Hippocampal formation (tissue), 2 donors: ENCODE measurements at regions not wholly inside any gene's neighbourhood (a gene's known extent, or its start where the extent isn't known, plus 50 kb on each side); places are given as distances from the start of the nearest gene placed in this dataset.
"Not testable (repeated sequence)": the region's sequence is repeated elsewhere in the genome, so short reads cannot be mapped to it uniquely, and the experiment has no call there.

Experiments
- DNase-seq, 2 donors: peaks; one replicate each; lab custom pipeline; 2025; lab: John Stamatoyannopoulos, UW

DNA sequence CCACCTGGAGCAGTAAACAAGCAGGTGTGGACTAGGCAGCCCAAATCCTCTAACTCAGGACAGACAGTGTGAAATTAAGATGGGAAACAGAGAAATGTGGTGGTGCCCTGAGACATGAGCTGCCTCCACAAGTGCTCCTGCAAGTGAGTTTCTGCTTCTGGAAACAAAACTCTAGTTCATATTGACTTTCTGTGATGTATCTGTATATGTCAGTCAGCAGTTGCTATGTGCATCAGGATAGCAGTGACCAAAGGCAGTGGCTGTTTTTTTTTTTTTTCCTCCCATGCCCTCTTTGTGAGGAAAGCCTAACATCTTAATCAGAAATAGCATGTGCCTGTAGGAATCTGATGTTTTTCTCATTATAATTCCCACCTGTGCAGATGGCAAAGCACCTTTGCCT lies 318.4 kb upstream of the SEMA6A start:
- no peak for DNase-seq

DNA sequence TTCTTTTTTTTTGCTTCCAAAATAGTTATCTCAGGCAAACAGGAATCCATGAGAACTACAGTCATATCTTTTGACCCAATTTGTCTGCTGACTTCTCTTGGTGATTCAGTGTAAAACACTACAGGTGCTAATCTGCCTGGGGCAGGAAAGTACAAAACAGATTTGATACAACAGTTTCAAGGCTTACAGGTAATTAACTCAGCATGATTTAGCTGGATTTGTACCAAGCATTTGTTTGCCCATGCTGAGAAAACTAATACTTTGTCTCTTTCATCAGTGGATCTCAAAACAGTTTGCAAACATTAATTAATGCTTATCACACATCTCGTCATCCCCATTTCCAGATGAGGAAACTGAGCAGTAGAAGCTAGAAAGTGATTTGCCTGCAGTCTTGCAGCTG lies 312.5 kb upstream of the SEMA6A start:
- no peak for DNase-seq

DNA sequence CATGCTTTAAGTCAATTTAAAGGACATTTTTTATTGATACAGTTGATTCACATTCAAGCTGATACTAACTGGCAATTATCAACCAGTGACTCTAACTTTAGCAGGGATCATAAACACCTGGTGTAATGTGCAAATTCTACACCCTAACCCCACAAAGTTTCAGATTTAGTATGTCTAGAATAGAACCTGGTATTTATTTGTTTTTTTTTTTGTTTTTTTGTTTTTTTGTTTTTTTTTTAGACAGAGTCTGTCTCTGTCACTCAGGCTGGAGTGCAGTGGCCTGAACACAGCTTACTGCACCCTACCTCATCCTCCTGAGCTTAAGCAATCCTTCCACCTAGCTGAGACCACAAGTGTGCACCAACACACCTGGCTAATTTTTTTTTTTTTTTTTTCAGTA lies 311.2 kb upstream of the SEMA6A start:
- DNase-seq: no peak

DNA sequence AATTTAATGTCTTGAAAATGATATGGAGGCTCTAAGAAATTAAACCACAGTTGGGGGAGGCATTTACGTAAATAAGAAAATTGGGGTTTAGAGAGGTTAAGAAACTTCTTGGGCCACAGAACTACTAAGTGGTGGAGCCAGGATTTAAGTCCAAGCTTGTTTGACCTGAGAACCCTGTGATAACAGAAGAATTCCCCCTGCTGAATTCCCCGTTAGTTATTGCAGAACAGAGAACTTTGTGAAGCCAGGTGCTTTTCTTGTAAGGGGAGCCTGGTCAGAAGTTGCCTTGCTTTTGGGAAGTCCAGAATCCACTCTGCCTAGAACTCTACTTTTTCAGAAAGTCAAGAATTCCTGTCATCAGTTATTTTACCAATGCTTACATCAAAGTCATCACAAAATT lies 309.3 kb upstream of the SEMA6A start:
- no peak for DNase-seq

DNA sequence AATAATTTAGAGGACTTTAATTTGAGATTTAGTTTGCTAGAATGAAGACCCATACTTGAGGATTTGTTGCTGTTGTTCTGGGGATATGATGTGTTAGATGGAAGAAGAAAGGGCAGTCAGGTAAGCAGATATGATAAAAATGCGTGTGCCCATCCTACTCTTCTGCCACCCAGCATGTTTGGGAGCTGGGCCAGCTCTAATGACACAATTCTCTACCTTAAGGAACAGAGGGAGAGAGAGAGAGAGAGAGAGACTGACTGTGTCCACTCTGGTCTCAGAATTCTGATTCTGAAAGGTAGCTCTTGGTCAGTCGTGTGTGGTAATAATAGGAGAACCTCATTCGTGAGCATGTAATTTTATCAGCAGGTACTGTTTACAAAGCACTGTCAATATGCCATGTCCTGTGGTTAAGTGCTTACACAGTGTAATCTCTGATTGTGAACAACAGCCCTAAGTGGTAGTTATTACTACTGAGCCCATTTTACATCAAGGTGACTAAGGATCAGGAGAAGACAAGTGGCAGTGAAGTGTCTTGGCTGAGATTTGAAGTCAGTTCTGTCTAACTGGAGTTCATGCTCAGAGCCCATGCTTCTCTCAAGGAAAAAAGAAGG lies 307.4 kb upstream of the SEMA6A start:
- DNase-seq: no peak

GRCh38 chr5:116880601-116881000 lies 306.0 kb upstream of the SEMA6A start:
- no peak for DNase-seq

GRCh38 chr5:116880150-116880549 lies 305.5 kb upstream of the SEMA6A start:
- no peak for DNase-seq

GRCh38 chr5:116876240-116876840 lies 301.7 kb upstream of the SEMA6A start:
- DNase-seq: no peak

GRCh38 chr5:116872986-116873385 lies 298.4 kb upstream of the SEMA6A start:
- no peak for DNase-seq

DNA sequence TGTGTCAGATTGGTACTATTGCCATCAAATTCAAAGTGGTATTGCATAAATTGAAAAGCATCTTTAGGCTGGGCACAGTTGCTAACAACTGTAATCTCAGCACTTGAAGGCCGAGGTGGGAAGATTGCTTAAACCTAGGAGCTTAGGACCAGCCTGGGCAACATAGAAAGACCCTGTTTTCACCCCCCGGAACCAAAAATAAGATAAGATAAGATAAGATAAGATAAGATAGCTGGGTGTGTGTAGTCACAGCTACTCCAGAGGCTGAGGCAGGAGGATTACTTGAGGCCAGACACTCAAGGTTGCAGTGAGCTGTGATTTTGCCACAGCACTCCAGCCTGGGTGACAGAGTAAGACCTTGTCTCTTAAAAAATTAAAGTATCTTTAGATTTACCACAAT lies 297.9 kb upstream of the SEMA6A start:
- DNase-seq: no peak

DNA sequence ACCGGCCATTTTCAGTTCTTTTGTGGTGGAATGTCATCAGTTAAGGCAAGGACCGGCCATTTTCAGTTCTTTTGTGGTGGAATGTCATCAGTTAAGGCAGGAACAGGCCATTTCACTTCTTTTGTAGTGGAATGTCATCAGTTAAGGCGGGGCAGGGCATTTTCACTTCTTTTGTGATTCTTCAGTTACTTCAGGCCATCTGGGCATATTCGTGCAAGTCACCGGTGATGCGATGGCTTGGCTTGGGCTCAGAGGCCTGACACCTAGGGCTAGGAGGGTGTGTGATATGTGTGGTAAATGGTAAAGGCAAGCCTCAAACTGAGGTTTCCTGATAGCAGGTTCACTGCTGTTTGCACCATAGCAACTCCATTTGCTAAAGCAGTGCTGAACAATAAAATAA lies 293.2 kb upstream of the SEMA6A start:
- DNase-seq: not testable (repeated sequence)

GRCh38 chr5:116865651-116866050 lies 291.0 kb upstream of the SEMA6A start:
- DNase-seq: no peak

DNA sequence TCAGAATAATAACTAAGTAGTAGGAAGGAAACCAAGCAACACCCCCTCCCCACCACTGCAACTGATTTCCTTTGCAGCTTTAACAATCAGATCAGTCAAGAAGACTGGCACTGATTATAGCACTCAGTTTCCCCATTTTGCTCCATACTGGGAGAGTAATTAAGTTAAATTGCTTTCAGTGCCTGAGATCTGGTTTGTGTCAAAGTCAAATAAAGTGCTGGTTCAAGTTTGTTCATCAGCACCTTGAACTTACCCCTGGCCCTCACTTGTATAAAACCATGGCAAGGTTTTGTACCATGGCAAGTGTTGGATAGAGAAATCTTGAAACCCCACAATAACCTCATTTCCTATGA lies 290.2 kb upstream of the SEMA6A start:
- no peak for DNase-seq

- peak; percentile 3 to 27 for DNase-seq
Observed at GRCh38 chr5:116864157-116864837, 289.7 kb upstream of the SEMA6A start.

DNA sequence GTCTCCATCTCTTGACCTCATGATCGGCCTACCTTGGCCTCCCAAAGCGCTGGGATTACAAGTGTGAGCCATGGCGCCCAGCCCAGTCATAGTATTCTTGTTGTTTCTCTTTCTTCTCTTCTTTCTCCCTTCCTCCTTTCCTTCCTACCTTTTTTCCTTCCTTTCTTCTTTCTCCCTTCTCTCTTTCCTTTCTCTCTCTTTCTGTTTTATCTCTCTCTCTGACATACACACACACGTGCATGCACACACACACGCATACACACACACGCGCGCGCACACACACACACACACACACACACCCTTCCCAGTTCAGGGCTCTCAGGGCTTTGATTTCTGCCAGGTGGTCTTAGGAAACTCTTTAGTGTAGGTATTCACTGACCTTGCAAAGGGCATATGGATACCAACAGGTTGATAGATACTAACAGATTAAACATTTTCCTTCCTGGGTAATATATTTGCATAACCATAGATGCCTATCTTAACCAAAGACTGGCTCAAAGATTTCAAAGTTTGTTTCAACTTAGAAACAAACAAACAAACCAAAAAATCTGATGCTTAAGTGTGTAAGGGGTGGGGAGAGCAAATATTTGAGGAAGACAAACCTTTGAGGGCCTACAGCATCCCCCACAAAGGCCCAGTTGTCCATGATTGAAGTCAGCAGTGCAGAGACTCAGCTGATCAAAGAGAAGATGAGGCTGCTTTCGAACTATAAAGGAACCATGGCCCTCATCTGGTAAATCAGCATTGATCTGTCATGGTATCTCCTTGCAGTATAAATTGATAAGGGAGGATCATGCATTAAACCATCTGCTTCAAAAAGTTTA lies 288.2 kb upstream of the SEMA6A start:
- DNase-seq: no peak

GRCh38 chr5:116861666-116862065 lies 287.0 kb upstream of the SEMA6A start:
- no peak for DNase-seq

- no peak for DNase-seq
Observed at GRCh38 chr5:116861097-116861496, 286.5 kb upstream of the SEMA6A start.

DNA sequence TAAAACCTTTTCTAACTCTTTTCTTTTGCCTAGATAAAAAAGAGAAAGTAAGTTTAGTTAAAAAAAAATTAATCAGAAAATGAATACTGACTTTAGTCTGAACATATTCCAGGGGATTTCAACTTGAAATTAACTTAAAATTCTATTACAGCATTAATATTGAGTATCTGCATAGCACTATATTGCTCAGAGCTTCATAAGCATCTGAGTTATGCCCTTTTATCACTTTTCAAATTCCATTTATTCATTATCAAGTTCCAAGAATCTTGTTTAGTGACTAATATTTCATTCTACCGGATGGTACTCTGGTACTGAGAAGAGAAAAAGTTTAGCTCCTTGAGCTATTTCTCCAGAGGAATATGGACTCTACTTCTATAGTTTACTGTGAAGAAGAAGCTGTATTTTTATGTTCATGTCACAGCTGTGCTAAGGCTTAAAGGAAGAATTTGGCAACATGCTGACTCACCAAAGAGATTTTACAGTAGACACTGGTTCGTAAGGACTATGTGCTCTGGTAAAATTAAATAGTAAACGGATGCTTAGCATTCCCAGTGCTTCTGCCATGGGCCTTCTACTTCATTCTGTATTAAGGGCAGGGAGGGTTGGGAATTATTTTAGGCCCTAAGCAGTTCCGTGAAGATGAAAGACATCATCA lies 285.2 kb upstream of the SEMA6A start:
- no peak for DNase-seq

DNA sequence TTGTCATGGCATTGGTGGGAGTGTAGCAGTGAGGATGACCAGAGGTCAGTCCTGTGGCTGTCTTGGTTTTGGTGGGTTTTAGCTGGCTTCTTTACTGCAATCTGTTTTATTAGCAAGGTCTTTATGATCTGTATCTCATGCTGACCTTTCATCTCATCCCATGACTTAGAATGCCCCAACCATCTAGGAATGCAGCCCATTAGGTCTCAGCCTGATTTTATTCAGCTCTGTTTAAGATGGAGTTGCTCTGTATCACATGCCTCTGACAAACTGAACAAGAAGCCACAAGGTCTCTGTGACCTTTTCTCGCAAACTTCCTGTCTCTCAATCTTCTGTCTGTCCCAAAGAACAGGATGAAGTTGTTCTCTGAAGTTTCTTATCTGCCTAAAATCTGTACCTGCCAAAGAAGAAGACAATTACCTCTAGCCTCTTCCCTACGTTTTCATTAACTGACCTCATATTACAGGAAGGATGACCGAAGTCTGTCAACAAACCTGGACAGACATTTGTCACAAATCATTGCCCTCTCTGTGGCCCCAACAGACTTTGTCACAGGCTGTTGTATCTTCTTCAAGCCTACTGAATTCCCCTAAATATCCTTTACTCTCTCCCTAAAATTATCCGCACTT lies 284.2 kb upstream of the SEMA6A start:
- DNase-seq: no peak

GRCh38 chr5:116858020-116858419 lies 283.4 kb upstream of the SEMA6A start:
- DNase-seq: not testable (repeated sequence)

DNA sequence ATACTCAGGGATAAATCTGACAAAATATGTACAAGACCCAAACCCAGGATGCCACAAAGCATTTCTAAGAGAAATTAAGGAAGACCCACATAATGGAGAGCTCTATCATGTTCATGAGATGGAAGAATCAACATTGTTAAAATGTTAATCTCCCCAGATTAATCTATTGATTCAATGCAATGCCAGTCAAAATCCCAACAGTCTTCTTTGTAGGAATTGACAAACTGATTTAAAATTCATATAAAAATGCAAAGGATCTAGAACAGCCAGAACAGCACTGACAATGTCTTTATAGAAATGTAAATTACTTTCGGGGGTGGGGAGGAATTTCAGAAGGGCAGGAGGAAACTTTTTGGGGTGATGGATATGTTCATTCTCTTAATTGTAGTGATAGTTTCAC lies 281.6 kb upstream of the SEMA6A start:
- no peak for DNase-seq

DNA sequence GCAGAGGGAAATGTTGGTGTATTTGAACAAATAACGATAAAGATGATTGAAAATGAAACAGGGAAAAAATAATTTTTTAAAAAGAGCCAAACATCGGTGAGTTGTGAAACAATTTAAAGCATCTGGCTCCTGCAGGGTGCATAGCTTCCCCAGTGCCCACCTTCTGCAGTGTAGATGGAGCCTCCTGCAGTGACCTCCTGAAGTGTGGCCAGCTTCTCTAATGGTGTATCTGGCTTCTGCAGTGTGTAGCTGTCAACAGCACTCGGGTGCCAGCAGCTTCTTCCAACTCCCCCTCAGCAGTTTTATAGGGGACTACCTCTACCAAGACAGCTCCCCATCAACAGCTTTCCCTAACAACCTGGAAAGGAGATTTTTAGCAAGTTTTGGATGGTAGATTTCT lies 279.4 kb upstream of the SEMA6A start:
- DNase-seq: no peak
